ENCODE measurements at regions not wholly inside any gene's neighbourhood (a gene's known extent, or its start where the extent isn't known, plus 50 kb on each side); places are given as distances from the start of the nearest gene placed in this dataset.
"Not testable (repeated sequence)": the region's sequence is repeated elsewhere in the genome, so short reads cannot be mapped to it uniquely, and the experiment has no call there.

DNA sequence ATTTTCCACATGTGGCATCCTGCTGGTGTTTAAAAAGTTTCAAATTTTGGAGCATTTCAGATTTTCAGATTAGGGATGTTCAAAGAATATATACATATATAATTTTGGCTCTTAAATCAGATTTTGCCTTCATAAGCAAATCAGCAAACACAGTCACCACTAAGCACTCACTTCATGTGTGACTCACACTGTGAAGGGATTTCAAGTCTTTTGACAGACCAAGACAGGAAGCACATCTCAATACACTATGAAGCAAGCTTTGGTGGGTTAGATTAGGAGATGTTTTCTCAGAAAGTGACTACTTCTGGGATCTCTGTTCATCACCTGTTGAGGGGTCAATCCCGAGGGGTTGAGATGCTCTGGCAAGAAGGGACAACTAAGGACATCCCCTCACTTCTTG is 227.8 kb upstream of the RBBP8 start:
- DNase-seq: no peak

DNA sequence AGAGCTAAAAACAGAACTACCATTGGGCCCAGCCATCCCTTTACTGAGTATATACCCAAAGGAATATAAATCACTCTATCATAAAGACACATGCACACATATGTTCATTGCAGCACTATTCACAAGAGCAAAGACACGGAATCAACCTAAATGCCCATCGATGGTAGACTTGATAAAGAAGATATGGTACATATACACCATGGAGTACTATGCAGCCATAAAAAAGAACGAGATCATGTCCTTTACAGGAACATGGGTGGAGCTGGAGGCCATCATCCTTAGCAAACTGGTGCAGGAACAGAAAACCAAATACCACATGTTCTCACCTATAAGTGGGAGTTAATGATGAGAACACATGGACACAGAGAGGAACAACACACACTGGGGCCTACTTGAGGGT is 227.1 kb upstream of the RBBP8 start:
- DNase-seq: not testable (repeated sequence)

DNA sequence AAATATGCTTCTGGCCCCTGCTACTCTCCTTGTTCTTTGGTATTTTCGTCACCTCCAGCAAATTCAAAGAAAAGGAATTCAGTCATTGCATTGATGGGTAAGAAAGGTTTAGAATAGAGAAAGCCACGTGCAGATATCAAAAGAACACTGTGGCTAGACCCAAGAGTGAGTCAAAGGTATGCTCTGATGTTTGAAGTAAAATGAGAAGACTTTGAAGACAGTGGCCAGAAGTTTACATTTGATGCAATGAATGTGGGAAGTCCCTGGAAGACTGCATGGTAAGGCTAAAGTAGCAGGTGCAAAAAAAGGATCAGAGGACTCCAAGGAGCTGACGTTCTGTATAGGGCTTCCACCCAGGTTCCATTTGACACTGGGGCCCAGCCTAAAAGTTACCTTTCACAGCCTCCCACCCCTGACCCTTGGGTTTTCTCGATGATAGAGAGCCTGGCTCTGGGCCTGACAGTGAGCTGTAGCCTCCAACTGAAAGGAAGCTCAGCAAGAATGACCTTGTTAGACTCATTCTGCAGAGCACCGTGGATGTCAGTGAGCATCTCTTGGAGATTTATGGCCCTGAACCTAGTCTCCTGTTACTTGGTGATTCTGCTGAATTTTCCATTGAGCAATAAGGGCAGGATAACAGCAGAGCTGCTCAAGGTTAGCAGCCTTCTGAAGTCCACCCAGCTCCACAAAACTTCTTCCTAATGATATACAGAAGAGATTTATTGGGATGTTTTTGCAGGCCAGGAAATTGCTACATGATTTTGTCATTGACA is 223.7 kb upstream of the RBBP8 start:
- no peak for DNase-seq

DNA sequence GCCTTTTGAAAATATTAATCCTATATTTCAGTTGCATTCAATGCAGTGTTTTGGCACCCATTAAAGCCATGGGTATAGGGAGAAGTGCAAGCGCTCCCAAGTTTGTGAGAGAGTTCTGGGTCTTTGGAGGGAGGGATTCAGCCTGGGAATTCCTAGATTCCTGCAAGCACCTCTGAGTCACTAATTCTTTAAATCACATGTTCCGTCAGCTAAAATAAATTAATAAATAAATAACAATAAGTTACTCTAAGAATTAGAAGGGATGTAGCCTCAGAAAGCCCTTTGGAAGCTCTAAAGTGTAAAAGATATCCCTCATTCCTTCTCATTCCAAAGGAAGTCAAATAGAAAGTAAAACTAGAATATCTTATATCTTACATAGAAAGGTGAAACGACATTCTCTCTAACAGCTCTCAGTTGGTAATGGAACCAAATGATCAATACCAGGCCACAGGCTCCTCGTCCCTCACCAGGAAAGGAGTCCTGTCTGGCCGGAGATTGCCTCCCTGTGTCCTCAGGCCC is 222.4 kb upstream of the RBBP8 start:
- no peak for DNase-seq

DNA sequence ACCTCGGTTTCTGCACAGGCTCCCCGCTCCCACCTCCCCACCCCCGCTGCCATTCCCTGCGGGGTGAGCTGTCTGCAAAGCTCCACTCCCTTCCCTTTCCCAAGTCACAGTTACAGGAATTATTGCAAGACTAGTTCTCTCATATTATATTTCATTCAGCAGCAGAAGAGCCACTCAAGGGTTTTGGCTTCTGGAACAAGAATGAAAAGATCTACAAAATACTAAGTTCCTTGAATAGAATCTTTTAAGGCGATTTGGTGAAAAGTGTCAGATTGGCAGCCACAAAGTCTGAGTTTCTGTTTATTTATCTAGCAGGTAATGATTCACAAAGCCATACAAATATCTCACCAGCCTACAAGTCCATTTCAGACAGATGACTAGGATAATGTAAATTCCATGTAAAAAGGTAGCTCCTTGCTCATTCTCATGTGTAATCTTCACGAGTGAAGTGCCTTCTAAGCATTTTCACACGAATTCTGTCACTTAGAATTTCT is 221.9 kb upstream of the RBBP8 start:
- DNase-seq: no peak

DNA sequence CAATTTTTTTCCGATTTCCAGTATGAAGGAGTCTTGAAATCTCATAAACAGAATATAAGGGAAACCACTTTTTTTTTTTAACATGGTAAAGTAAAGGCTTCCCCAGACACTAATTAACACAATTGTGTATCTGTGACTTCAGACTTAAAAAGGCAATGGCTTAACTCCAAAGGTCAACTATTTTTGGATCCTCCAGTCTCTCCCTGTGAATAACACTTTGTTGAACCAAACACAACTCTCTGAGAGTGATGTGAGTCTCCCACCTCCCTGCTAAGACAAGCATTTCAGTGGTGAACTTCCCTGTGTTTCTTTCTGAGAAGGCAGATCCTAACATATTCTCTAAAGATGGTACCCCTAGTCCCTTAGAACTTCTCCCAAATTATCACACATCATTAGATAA is 219.6 kb upstream of the RBBP8 start:
- DNase-seq: no peak

DNA sequence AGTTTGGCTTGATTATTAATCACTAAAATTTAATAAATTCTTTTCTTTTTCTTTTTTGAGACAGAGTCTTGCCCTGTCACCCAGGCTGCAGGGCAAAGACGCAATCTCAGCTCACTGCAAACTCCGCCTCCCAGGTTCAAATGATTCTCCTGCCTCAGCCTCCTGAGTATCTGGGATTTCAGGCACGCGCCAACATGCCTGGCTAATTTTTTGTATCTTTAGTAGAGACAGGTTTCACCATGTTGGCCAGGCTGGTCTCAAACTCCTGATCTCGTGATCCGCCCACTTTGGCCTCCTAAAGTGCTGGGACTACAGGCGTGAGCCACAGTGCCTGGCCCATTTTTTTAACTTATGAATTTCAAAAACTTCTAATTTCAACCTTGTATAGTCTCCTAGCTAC is 215.6 kb upstream of the RBBP8 start:
- not testable (repeated sequence) for DNase-seq

DNA sequence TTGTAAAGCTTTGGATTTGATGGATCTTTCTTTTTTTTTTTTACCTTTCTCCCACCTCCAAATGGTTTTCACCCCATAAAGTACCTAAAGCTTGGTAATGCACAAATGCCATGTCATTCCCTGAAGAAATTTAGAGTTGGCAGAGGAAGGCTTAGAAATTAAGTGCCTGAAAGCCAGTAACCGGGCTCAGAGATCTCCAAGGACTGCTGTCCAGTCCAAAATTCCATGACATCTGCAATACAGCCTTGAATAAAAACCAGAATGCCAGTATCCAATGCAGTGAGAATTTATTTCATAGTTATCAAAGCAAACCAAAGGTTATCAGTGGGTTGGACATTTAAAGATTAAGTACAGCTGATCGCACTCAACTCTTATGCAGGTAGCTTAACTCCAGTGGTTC is 209.9 kb upstream of the RBBP8 start:
- DNase-seq: no peak

DNA sequence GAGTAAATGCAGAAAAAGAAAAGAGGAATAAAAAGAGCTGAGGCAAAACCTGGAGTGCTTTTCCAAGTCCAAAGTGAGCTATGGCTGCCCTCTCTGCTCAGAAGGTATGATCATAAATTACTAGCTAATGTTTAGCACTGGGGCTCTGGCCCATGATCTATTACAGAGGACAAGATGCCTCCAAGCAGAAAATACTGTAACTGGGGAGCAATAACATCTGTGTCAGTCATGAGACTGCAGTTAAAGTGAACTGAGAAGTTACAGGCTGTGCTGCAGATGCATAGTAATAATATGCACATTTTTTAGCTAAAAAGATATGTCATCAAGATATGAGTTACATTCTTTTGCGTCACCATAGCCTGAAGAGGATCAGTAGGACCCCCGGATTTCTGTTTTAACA is 209.4 kb upstream of the RBBP8 start:
- DNase-seq: no peak

DNA sequence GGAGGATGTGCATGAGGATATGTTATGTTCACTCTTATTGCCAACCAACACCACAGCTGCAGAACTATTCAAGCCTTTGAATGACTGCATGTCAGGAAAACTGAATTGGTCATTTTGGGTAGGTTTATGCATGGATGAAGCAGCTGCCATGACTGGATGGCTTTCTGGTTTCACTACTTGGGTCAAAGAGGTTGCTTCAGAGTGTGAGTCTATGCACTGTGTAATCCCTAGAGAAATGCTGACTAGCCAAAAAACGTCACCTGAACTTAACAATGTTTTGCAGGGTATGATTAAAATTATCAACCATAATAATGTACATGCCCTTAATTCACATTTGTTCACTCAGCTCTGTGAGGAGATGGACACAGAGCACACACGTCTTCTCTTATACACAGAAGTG is 206.7 kb upstream of the RBBP8 start:
- DNase-seq: no peak

DNA sequence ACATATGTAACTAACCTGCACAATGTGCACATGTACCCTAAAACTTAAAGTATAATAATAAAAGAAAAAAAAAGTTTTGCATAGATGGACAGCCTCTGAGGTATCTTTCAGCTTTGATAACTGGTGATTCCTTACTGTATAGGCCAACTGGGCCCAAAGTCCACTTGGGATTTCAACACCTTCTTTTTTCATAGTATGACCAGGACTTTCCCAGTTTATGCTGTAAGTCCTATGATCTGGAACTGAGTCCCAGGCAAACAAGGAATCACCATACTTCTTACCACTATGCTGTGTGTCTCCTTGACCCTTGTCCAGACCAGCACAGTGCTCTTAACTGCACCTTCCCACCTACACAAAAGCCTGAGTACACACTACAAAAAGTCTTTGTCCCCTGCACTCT is 205.1 kb upstream of the RBBP8 start:
- DNase-seq: no peak

DNA sequence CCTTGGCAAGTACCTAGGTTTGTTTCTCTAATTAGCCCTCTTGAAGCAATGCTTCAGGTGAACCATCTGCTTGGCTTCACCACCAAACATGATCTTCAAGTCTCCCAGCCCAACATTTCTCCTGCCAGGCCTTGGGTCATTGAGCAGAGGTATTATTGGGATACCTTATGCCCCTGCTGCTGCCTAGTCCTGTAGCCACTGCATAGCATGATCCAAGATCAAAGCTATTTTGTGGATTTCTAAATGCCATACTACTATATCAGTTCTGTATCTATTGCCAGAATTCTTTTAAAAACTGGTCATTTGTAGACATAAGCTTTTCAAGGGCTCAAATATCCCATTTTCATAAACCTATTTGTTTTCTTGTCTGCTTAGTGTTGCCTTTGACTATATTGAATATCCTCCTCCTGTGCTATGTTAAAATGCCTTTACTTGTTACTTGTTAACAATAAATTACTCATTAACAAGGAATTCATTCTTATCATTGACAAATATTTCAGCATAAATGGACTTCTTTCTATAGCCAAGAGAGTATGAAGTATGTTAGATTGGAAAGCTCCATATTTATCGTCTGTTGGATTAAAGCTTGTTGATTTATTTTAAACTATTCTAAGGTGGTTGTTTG is 204.5 kb upstream of the RBBP8 start:
- DNase-seq: no peak

DNA sequence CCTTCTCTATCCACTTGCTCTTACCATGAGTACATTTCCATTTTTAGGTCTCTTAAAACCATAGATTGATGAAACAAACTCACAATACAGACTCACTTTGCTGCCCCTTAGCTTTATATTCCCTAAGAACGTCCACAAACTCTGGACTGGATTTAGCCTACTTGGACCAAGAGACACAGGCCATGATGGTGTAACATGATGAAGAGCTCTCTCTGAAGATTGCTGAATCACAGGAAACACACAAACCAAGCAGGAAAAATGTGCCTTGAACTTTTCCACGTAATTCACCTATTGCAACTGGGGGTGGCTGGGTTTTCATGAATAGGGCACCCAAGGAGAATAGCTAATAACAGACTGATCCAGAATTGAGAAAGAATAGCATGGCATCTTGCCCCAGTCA is 201.7 kb upstream of the RBBP8 start:
- DNase-seq: no peak

DNA sequence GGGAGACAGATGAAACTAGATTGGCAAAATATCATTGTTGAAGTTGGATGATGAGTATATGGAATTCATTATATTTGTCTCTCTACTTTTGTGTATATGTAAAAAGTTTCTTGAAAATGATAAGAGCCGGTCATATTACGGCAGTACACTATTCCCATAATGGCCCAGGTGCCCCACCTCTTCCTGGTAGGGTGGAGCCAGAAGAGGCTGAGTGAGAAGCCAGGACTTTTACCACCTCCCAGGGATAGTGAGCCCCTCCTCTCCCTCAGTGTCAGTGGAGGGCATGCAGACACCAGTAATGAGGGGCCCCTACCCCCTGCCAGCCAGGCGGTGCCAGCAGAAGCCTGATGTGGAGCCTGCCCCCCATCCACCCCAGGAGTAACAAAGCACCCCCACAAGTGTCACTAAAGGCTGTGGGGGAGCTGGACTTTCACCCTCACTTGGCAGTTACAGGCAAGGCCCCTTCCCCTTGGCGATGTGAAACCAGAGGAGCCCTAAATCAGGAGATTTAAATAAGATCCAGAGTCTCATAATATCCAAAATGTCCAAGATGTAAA is 198.9 kb upstream of the RBBP8 start:
- DNase-seq: no peak

DNA sequence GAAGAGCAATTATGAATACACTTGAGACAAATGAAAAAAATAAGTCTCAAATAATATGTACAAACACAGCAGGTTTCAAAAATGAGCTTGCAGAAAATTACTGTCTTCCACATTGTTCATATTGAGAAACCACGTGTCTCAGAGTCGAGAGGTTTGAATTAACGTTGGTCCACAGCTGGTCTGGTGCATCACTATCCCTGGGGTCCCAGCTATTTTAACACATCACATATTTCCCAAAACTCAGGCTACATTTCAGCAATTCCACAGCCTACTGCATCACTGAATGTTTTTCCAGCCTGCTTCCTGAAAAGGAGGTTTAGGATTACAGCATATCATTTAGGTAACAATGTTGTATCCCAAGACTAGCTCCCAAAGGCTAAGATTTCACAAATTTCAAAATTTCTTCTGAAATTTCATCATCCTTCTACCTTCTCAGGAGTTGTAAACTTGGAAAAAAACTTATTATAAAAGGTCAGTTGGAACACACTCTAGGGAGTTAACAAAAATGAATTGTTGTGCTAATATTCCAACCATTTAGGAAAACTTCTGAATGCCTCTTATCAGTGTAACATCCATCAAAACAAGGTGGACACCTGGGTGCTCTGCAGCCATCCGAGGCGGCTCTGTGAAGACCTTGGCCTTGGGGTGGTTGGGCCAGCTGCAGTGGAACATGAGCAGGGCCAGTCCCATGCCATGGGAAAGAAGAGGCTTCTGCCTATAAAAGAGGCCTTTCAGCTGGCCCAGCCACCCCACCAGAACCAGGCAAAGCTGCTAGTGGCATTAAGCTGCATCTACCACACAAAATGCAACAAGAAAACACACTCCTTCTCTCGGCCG is 198.1 kb upstream of the RBBP8 start:
- DNase-seq: no peak

DNA sequence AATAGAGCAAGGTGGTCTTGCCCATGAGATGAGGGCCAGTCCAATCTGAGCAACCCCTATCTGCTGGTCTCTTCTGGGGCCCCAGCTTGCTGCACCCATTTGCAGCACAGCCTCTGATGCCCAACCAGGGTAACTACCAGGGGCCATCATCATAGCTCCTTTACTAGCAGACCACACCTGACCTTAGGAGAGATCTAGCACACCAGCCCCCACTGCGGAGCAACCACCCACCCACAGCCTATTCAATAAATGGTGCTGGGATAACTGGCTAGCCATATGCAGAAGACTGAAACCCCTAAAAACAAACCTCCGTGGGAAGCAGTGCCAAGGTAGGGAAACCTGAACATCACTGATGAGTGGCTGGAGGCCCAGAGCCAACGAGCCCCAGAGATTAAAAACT is 196.1 kb upstream of the RBBP8 start:
- no peak for DNase-seq

DNA sequence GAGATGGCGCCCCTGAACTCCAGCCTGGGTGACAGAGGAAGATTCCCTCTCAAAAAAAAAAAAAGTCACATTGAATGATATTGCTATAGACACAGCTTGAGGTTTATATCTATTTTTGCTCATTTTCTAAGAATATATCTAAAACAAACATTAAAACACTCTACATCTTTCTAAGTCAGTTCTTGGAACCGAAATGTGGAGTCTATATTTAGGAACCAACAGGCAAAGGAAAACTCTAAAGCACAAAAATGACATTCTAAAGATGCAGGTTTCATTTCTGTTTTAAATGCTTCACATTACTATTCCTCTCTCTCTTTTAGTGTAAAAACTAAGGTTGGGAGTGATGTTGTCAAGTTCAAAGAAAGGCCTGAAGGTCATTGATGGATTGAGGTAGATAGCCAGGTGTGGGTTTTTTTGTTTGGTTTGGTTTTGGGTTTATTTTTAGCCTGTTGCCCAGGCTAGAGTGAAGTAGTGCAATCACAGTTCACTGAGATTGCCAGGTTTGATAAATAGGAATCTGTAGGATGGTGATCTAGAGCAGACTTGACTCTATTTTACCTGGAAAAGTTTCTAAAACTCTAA is 194.0 kb upstream of the RBBP8 start:
- DNase-seq: peak; percentile 6

DNA sequence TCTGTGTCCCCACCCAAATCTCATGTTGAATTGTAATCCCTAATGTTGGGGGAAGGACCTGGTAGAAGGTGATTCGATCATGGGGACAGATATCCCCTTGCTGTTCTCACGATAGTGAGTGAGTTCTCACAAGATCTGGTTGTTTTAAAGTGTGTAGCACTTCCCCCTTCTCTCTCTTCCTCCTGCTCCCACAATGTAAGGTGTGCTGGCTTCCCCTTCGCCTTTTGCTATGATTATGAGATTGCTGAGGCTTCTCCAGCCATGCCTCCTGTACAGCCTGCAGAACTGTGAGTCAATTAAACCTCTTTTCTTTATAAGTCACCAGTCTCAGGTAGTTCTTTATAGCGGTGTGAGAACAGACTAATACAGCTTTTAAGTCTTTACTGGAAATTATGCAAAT is 193.3 kb upstream of the RBBP8 start:
- no peak for DNase-seq

DNA sequence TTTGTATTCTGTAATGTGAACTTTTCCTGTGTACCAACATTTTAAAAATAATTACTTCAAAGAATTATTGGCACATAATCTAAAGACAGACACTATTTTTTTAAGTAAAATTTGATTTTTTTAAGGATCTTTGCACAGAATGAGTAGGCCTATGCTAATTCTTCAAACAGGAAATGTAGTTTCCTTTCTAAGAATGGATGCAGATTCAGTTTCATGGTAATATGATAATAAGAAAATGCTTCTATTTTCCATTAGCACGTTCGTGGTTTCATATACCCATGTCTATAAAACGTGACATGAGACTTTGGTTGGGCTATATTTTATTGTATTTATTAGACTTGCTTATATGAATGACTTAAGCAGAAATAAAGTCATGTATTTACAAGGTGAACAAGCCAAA is 191.8 kb upstream of the RBBP8 start:
- no peak for DNase-seq

DNA sequence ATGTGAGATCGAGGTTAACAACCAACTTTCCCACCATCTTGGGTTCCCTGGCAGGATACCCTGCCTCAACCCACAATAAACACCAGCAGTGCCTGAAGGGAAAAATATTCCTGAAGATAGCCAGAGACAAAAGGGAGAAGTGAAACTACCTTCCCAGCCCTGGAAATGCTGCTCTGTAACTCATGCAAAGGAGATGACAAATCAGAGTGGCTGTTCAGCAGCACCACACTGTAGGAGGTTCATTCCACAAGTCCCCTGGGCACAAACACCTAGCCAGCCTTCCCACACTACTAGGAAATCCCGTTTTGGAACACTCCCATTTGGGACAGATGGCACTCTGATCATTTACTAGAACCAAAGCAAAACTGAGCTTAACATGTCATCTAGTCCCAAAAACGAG is 190.7 kb upstream of the RBBP8 start:
- DNase-seq: no peak

DNA sequence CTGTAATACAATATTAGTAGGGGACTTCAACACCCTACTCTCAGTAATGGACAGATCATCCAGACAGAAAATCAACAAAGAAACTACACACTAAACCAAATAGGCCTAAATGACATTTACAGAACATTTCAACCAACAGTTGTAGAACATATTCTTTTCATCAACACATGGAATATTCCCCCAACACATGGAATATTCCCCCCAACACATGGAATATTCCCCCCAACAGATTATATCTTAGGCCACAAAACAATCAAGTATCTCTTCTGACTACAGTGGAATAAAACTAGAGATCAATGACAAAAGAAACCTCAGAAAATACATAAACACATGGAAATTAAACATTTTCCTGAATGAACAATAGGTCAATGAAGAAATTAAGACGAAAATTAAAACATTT is 187.2 kb upstream of the RBBP8 start:
- DNase-seq: no peak

DNA sequence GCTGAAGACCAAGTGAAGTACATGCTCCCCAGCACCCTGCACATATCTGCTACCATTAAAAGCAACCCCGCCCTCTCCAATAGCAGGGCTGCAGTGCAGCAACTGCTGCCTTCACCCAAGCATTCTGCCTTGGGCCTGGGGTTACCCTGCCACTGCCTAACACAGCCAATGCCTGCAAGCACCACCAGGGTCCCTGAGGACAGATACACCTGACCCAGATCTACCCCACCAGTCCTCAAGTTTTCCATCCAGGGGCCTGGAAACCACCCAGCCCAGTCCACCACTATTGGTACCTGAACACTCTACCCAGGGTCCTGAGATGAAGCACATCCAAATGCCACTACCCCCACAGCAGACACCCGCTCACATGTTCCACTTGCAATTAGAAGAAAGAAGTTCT is 181.1 kb upstream of the RBBP8 start:
- no peak for DNase-seq
